HFF-Myc (cell line): ENCODE measurements at regions not wholly inside any gene's neighbourhood (a gene's known extent, or its start where the extent isn't known, plus 50 kb on each side); places are given as distances from the start of the nearest gene placed in this dataset.
A peak's percentile ranks its signal among the peaks of the same experiment; 100 is the strongest.

ENCODE experiments used
- DNase-seq: peaks from one replicate; pipeline ENCODE4 v3.0.0-alpha.2; 2011; ENCODE audit warnings: low read depth; ENCODE audit errors: extremely low read depth
- H3K4me3 ChIP-seq: replicated peaks from 2 replicates; pipeline ENCODE4 v1.5.1; 2011; ENCODE audit warnings: low read depth, mild to moderate bottlenecking, control low read depth, low read length
- TF ChIP-seq, protein P1 (sequence below): IDR thresholded peaks from 2 replicates; pipeline ENCODE4 v1.5.1; 2012; ENCODE audit warnings: mild to moderate bottlenecking, low read depth, low read length, control low read depth; ENCODE audit errors: missing control alignments

DNA sequence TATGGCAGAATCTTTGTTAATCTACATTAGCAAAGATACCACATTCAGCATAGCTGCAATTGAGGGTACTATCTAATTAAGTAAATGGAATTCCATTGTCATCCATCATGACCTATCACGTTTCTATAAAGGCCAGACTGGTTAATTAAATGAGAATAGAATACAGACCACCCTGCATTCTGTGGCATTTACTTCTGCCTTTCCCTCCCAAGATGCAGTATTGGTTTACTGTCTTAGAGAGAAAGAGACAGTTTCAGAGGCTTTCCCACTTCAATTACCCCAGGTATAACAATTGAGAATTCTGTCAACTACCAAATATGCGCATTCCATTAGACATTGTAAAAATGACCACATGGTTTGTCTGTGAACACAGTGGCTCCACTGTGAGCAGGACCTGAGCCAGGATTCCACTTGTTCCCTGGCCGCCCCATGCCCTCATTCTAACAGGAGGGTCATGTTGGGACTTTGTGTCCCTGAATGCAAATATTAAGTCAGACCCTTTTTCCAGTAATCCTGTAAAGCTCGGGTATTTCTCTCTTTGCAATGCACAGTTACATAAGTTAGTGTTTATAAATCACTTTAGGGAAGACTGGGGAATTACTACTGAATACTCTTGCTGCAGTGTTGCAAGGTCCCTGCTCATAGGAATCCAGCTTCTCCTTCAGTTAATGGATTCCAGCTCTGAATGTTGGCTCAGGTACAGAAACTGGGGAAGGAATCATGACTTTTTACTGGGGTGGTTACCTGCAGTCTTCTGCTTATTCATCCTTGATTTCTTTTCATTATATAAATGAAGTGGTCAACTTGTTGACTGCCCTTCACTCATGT, 261.0 kb downstream of the PDGFC start:
- TF ChIP-seq, protein P1, sequence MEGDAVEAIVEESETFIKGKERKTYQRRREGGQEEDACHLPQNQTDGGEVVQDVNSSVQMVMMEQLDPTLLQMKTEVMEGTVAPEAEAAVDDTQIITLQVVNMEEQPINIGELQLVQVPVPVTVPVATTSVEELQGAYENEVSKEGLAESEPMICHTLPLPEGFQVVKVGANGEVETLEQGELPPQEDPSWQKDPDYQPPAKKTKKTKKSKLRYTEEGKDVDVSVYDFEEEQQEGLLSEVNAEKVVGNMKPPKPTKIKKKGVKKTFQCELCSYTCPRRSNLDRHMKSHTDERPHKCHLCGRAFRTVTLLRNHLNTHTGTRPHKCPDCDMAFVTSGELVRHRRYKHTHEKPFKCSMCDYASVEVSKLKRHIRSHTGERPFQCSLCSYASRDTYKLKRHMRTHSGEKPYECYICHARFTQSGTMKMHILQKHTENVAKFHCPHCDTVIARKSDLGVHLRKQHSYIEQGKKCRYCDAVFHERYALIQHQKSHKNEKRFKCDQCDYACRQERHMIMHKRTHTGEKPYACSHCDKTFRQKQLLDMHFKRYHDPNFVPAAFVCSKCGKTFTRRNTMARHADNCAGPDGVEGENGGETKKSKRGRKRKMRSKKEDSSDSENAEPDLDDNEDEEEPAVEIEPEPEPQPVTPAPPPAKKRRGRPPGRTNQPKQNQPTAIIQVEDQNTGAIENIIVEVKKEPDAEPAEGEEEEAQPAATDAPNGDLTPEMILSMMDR: no peak
- DNase-seq: peak; percentile 5
- no peak overlapping the region for H3K4me3 ChIP-seq

DNA sequence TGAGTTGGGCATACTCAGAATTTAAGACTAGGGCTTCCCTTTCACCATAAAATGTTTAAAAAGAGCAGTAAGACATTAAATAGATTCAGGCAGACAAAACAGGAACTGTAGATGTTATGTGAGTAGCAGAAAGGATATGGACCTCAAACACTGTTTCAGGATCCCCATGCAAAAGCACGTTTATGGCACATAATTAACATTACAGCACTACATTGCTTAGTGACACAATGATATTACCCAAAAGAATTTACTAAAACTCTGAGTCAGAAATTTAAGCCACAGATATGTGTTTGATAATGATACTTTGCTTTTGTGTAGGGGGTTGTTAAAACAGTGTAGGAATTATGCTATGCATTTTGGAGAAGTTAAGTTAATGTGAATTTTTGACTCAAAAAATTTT, 266.3 kb downstream of the PDGFC start:
- DNase-seq: no peak
- TF ChIP-seq, protein P1: no peak
- H3K4me3 ChIP-seq: no peak overlapping the region

DNA sequence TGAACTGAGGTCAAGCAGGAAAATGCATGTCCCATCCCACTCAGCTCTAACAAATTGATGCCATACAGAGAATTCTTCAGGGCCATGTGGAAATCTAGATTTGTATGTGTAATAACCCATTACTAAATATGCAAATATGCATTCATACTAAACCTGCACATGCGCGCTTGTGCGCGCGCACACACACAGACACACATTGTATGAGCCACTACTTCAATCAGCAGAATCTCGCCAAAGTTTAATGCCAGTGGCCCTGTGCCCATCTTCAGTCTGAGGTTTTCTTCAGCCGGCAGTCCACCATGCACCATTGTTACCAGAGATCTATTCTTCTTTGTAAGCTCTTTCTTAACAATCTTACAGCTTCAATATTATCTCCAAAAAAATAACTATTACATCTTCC, 276.4 kb downstream of the PDGFC start:
- DNase-seq: no peak
- TF ChIP-seq, protein P1: no peak

DNA sequence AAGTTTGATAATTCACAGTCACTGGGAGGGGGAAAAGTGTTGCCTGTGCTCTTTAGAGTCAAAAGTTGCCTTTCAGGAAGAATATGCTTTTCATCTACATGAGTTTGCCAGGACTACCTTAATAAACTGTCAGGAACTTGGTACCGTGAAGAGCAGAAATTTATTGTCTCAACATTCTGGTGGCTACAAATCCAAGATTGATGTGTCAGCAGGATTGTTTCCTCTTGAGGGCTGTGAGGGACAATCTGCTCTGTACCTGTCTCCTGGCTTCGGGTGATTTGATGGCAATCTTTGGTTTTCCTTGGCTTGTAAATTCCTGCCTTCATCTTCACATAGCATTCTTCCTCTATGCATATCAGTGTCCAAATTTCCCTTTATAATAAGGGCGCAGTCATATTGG, 277.2 kb downstream of the PDGFC start:
- TF ChIP-seq, protein P1: no peak
- DNase-seq: no peak
- H3K4me3 ChIP-seq: no peak overlapping the region

More for the DNA sequence above, 276.4 kb downstream of the PDGFC start:
- no peak overlapping the region for H3K4me3 ChIP-seq

DNA sequence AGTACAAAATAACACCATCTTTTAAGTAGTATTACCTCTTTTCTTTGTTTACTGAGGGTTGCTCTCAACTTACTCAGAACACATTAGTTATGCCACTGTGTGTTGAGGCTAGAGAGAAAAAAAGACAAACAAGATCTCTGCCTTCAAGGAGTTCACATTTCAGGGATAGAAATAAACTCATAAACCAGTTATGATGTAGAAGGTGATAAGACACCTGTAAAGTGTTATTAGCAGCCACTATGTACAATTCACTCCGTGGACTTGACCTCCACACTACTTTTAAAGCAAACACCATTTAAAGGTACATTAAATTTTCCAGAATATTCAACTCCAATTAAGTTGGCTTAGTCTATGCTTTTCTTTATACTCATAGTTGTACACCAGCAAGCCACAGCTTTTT, 278.0 kb downstream of the PDGFC start:
- TF ChIP-seq, protein P1: no peak
- no peak overlapping the region for H3K4me3 ChIP-seq
- DNase-seq: no peak

DNA sequence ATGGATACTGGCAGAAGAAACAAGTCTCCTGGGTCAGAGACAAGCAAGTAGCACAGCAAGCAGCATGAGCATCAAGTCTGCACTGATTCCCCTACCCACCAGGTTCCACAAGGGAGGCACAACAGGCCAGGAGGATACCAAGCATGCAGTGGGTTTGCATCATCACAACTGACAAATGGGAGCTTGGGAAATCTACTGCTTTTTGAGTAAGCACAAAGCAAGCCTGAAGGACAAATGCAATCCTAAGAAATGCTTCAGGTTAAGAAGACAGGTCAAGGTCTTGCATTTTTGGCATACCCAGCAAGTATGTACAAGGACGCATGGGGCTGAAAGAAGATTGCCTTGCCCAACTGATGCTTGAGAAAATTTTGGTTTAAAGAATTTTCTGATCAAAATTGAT, 279.6 kb downstream of the PDGFC start:
- TF ChIP-seq, protein P1: no peak

More for the DNA sequence above, 279.6 kb downstream of the PDGFC start:
- no peak overlapping the region for H3K4me3 ChIP-seq
- no peak for DNase-seq
